Aorta (tissue), 5 donors: ENCODE measurements at regions not wholly inside any gene's neighbourhood (a gene's known extent, or its start where the extent isn't known, plus 50 kb on each side); places are given as distances from the start of the nearest gene placed in this dataset.
A peak's percentile ranks its signal among the peaks of the same experiment; 100 is the strongest.

Experiments
- ATAC-seq: fragments of 200-7000 bp; cut with Tn5 transposase; one replicate; pipeline ENCODE4 v1.9.1; 2022; ENCODE audit warnings: moderate library complexity; ENCODE audit not compliant: low FRiP score
- DNase-seq, 2 donors: peaks; one replicate each; pipeline ENCODE4 v3.0.0-alpha.2; 2020
- H3K27ac ChIP-seq, 2 donors: one replicate each; pipeline ENCODE4 v1.5.1; 2013; ENCODE audit warnings: low read length in 2 of 2, mild to moderate bottlenecking in 2 of 2, moderate library complexity in 2 of 2, control low read depth in 1 of 2, inconsistent platforms in 1 of 2, low read depth in 1 of 2
- H3K27me3 ChIP-seq, 2 donors: one replicate each; pipeline ENCODE4 v1.6.1; 2013; ENCODE audit warnings: control low read depth in 1 of 2, low read length in 1 of 2, mild to moderate bottlenecking in 1 of 2, moderate library complexity in 1 of 2; ENCODE audit not compliant: insufficient read depth in 2 of 2, control insufficient read depth in 1 of 2
- H3K36me3 ChIP-seq, 2 donors: one replicate each; pipeline ENCODE4 v1.6.1; 2013; ENCODE audit warnings: control low read depth in 1 of 2, low read length in 1 of 2, mild to moderate bottlenecking in 1 of 2; ENCODE audit not compliant: insufficient read depth in 2 of 2, control insufficient read depth in 1 of 2
- H3K4me1 ChIP-seq, 2 donors: one replicate each; pipeline ENCODE4 v1.6.1; 2013; ENCODE audit warnings: low read length in 2 of 2, control low read depth in 1 of 2, mild to moderate bottlenecking in 1 of 2, moderate library complexity in 1 of 2; ENCODE audit not compliant: insufficient read depth in 2 of 2, control insufficient read depth in 1 of 2
- H3K4me3 ChIP-seq, 2 donors: one replicate each; pipeline ENCODE4 v1.5.1; 2013; ENCODE audit warnings: low read length in 2 of 2, control low read depth in 1 of 2, mild to moderate bottlenecking in 1 of 2
- H3K9me3 ChIP-seq: one replicate; pipeline ENCODE4 v1.6.1; 2013; ENCODE audit warnings: mild to moderate bottlenecking, low read length; ENCODE audit not compliant: control insufficient read depth
- WGBS, 2 donors: extraction: QIAGEN DNeasy Blood & Tissue Kit; methylation state at CpG; one replicate each; pipeline ENCODE4 v1.1.7; 2013; 5-methylcytosine and 5-hydroxymethylcytosine counted together
- intact Hi-C, 2 donors: fragments of 100-400 bp; cut with DNase I; formaldehyde crosslinking; loops; one replicate each; pipeline versions ENCODE4 v1.14.2 to v1.15.0; 2022
- donor health status: healthy with polysubstance abuse.
- donor health status: Bipolar disorder and iron deficiency.
- donor health status: DM: no; HTN: no; CAD: no.
- donor health status: DM: no; HTN: no; CAD: no.
- donor health status: DM: yes; HTN: yes; CAD: no.

DNA sequence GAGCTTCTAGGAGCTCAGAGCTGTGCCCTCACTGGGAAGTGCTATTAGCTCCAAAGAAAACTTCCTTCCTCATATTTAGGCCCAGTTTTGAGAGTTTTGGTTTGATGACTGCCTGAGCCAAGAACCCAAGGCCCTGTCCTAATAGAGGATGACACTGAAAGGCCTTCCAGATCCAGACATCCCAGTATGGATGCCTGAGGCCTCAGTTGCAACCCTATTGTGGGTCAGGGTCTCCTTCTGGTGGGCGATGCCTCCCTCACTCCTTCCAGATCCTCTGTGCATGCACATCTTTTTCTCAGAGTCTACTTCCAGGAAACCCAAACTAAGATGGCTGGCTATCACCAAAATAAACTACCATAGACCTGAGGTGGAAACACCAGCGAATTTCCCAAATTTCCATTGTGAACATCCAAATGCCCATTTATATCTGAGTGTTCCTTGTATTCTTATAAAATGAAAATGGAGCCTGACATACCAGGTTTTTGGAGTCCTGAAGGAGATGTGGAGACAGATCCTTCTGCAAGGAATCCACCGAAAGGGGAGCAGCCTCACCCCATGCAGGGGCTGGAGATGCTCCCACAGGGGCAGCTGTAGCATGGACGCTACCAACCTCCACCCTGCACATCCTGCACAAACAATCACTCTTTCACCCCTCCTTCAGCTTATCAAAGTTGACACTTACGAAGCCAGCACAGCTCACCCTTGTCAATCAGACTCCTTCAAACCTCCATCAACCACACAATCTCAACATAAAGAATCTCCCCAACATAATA, 61.1 kb downstream of the GGTLC2 start:
- intact Hi-C loops, result loop anchor here in 1 of 2 donors (2.0 kb wide), 1 partner anchor 59 kb away; no protein-coding TSS in a partner anchor
- H3K9me3 ChIP-seq, result no peaks in the 10 kb centered on the region

DNA sequence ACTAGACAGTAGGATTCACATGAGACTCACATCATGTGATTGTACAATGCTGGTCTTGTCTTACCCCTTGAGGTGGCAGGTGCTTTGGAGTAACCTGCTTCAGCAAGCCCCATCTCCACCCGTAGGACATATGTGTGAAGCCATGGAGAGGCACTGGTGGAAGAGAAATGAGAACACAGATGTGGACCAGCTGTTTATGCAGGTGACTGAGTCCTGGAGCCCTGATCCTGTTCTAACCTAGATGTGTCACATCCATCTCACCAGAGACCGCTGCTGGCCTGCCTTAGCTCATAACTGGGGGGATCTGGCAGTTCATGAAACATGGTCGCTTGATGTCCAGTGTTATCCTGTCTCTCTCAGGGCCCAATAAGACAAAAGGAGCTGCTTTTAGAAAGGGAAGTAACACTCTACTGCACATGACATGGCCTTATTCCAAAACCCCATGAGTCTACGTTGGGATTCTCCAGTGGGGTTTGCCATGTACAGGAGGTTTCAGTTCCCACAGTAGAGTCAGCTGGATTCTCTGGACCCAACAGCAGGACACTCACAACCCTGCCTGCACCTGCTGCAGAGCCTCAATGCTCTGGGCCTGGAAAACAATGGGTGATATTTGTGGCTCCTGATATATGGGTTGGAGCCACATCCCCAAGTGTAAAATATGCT, 62.0 kb downstream of the GGTLC2 start:
- peak in 1 of 2 donors; percentile 21 for DNase-seq
- intact Hi-C loops, result loop anchor here in 1 of 2 donors (2.0 kb wide), 1 partner anchor 58 kb away; no protein-coding TSS in a partner anchor
- no peaks in the 10 kb centered on the region for H3K36me3 ChIP-seq
- no peaks in the 10 kb centered on the region for H3K9me3 ChIP-seq
- no peak overlapping the region for H3K4me3 ChIP-seq
- WGBS, 2 donors, result 51 to 61% methylated on average over 4 of the region's 4 CpGs
- H3K27ac ChIP-seq, result no peak overlapping the region
- no peaks in the 10 kb centered on the region for H3K27me3 ChIP-seq
- H3K4me1 ChIP-seq, result no peaks in the 10 kb centered on the region
- ATAC-seq, result no peak

More for the DNA sequence above, 61.1 kb downstream of the GGTLC2 start:
- 78 to 81% methylated on average over 5 of the region's 5 CpGs for WGBS, 2 donors
- Histone ChIP-seq H3K4me1 (no peaks in the 10 kb centered on the region), H3K36me3 (no peaks in the 10 kb centered on the region), H3K4me3 (no peak overlapping the region), H3K27me3 (no peaks in the 10 kb centered on the region), H3K27ac (no peak overlapping the region)
- DNase-seq (no peak), ATAC-seq (no peak)

DNA sequence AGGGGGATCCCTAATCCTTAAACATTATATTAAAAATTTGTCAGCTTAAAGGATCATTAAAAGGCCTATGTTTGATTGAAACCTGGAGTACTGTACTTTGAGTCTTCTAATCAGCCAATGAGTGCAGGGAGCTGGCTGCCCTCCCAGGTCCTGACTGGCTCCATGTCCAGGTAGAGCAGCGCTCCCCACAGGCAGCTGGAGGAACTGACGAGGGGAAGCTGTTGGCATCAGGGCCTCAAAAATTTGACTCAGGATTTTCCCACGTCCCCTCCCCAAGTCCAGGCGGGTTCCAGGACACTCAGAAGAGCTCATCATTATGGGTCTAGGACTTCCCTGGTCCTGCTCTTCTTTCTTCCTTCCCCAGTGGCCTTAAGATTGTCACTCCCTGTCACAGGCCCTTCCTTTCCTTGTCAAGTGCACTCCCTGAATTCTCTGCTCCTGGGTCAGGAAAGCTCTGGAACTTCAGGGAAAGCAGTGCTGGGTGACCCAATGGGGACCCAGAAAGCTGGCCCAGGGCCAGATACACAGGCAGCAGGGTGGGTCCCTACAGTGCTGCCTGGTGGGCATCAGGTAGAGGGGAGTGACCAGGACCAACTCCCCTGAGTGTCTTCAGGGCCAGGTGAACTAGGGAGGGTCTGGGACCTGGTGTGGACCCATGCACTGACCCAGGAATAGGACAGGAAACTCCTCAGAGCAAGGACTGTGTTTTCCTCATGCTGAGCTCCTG, 65.5 kb downstream of the GGTLC2 start:
- Histone ChIP-seq H3K9me3 (no peaks in the 10 kb centered on the region), H3K4me3 (no peak overlapping the region), H3K36me3 (no peaks in the 10 kb centered on the region), H3K27ac (no peak overlapping the region), H3K27me3 (no peaks in the 10 kb centered on the region), H3K4me1 (no peaks in the 10 kb centered on the region)
- intact Hi-C loops, result no loop called here
- ATAC-seq (no peak), DNase-seq (no peak)
- 25 to 48% methylated on average over 4 of the region's 4 CpGs for whole genome bisulfite sequencing, 2 donors

DNA sequence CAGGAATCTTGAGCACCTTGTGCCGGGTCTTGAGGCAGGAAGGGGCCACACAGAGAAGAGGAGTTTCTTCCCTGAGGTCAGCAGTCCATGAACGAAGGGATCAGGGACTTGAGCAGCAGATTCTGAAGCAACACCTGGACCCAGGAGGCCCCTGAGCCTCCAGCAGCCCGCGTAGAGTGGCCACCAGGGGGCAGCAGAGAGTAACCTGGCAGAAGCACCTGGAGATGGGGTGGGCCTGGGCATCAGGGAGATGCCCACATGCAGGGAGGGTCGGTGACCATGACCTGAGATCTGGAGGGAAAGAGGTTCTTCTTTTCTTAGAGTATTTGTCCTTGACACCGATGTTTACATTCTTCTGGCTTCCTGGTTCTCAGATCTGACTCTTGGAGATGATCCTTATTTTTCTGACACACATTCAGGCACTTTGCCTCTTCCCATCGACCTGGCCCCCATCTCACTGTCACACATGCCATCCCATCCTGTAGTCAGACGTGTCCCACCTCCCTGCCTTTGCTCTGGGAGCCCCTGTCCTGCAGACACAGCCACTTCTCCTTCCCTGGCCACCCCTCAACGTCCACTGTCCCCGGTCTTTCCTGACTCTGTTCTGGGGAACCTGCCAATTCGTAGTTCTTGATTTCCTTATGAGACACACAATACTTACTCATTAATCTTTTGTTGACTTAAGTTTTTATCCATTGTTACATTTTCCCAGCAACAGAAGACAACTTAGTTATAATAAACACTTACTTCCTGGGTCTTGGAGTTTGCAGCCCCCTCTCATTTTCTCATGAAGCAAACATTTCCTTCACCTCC, 66.5 kb downstream of the GGTLC2 start:
- DNase-seq, result peak; percentile 42 to 85
- no peak for ATAC-seq
- no peaks in the 10 kb centered on the region for H3K27me3 ChIP-seq
- no peaks in the 10 kb centered on the region for H3K4me1 ChIP-seq
- WGBS, 2 donors, result 29 to 31% methylated on average over 11 of the region's 11 CpGs
- no peaks in the 10 kb centered on the region for H3K9me3 ChIP-seq
- no peak overlapping the region for H3K27ac ChIP-seq
- H3K36me3 ChIP-seq, result no peaks in the 10 kb centered on the region
- no peak overlapping the region for H3K4me3 ChIP-seq
- intact Hi-C loops, result no loop called here

DNA sequence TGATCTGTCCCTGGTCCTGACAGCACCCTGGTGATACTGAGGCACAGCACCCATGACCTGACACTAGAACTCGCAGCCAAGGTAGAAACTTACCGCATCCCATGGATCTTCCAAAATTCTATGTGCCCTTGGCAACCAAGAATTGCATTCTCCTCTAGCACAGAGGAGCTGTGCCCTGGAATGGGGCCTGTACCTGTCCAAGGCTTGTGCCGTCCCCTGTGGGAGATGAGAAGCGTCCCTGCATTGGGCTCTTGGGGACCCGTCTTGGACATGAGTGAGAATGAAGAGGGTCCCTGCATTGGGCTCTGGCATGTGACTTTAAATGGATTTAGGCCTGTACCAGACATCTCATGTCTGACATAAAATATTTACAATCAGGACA, 67.1 kb downstream of the GGTLC2 start:
- Histone ChIP-seq H3K27ac (no peak overlapping the region), H3K27me3 (no peaks in the 10 kb centered on the region), H3K4me3 (no peak overlapping the region), H3K9me3 (no peaks in the 10 kb centered on the region), H3K4me1 (no peaks in the 10 kb centered on the region), H3K36me3 (no peaks in the 10 kb centered on the region)
- 93 to 95% methylated on average over 5 of the region's 5 CpGs for WGBS, 2 donors
- ATAC-seq, result no peak
- intact Hi-C loops, result no loop called here
- DNase-seq, result no peak

DNA sequence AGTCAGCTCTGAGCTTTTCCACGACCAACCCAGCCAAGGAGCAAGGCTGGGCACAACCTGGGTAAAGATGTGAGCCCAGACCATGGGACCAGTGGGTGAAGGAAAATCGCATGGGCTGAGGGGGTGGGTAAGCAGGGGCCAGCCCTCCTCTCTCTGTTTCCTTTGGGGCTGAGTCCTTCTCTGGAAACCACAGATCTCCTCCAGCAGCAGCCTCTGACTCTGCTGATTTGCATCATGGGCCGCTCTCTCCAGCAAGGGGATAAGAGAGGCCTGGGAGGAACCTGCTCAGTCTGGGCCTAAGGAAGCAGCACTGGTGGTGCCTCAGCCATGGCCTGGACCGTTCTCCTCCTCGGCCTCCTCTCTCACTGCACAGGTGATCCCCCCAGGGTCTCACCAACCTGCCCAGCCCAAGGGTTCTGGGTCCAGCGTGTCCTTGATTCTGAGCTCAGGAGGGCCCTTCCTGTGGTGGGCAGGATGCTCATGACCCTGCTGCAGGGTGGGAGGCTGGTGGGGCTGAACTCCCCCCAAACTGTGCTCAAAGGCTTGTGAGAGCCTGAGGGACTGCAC, 67.8 kb downstream of the GGTLC2 start:
- intact Hi-C loops, result no loop called here
- whole genome bisulfite sequencing, 2 donors, result 79 to 87% methylated on average over 6 of the region's 6 CpGs

DNA sequence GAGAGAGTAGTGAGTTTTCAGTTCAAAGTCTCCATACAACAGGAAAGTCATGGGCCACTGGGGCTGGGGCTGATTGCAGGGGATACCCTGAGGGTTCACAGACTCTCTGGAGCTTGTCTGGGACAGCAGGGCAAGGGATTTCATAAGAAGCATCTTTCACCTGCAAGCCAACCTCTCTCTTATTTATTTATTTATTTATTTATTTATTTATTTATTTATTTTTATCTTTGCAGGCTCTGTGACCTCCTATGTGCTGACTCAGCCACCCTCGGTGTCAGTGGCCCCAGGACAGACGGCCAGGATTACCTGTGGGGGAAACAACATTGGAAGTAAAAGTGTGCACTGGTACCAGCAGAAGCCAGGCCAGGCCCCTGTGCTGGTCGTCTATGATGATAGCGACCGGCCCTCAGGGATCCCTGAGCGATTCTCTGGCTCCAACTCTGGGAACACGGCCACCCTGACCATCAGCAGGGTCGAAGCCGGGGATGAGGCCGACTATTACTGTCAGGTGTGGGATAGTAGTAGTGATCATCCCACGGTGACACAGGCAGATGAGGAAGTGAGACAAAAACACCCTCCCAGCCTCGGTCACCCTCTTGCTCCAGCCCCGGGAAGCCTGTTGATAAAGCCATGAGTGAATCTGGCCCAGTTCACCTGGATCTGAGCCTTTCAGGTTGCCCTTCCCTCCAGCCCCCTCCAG, 68.4 kb downstream of the GGTLC2 start:
- intact Hi-C loops, result no loop called here
- H3K9me3 ChIP-seq, result no peaks in the 10 kb centered on the region
- no peaks in the 10 kb centered on the region for H3K36me3 ChIP-seq
- 80 to 88% methylated on average over 13 of the region's 13 CpGs for WGBS, 2 donors
- H3K4me1 ChIP-seq, result no peaks in the 10 kb centered on the region
- ATAC-seq (no peak), DNase-seq (peak in 1 of 2 donors; percentile 34)
- H3K27me3 ChIP-seq, result no peaks in the 10 kb centered on the region
- no peak overlapping the region for H3K27ac ChIP-seq
- no peak overlapping the region for H3K4me3 ChIP-seq

More for the DNA sequence above, 67.8 kb downstream of the GGTLC2 start:
- Histone ChIP-seq H3K9me3 (no peaks in the 10 kb centered on the region), H3K4me3 (no peak overlapping the region), H3K27me3 (no peaks in the 10 kb centered on the region), H3K36me3 (no peaks in the 10 kb centered on the region), H3K4me1 (no peaks in the 10 kb centered on the region), H3K27ac (no peak overlapping the region)
- DNase-seq, result peak in 1 of 2 donors; percentile 22
- ATAC-seq, result no peak
